H9 (cell line): ENCODE measurements at regions not wholly inside any gene's neighbourhood (a gene's known extent, or its start where the extent isn't known, plus 50 kb on each side); places are given as distances from the start of the nearest gene placed in this dataset.

Experiments
- DNase-seq: peaks from one replicate; pipeline ENCODE4 v3.0.0-alpha.2; 2017
- H2AFZ ChIP-seq: one replicate; pipeline ENCODE4 v1.6.1; 2013; ENCODE audit warnings: mild to moderate bottlenecking, low read length, control low read depth, moderate library complexity
- H2AK5ac ChIP-seq: 2 replicates; pipeline ENCODE4 v1.6.1; 2013; ENCODE audit warnings: low read length, control low read depth, mixed read lengths; ENCODE audit not compliant: insufficient read length
- H2BK120ac ChIP-seq: one replicate; pipeline ENCODE4 v1.6.1; 2013; ENCODE audit warnings: low read depth, mild to moderate bottlenecking, low read length, control low read depth, inconsistent platforms; ENCODE audit not compliant: poor library complexity, severe bottlenecking
- H2BK12ac ChIP-seq: 2 replicates; pipeline ENCODE4 v1.6.1; 2013; ENCODE audit warnings: low read length, control low read depth, mixed read lengths, low read depth; ENCODE audit not compliant: insufficient read length
- H2BK15ac ChIP-seq: 2 replicates; pipeline ENCODE4 v1.6.1; 2013; ENCODE audit warnings: low read depth, low read length, control low read depth
- H2BK20ac ChIP-seq: one replicate; pipeline ENCODE4 v1.6.1; 2013; ENCODE audit warnings: low read depth, mild to moderate bottlenecking, low read length, control low read depth, inconsistent platforms; ENCODE audit not compliant: poor library complexity, severe bottlenecking
- H2BK5ac ChIP-seq: 2 replicates; pipeline ENCODE4 v1.6.1; 2013; ENCODE audit warnings: low read length, control low read depth, mixed read lengths; ENCODE audit not compliant: insufficient read length
- H3K14ac ChIP-seq: 2 replicates; pipeline ENCODE4 v1.6.1; 2013; ENCODE audit warnings: low read length, control low read depth; ENCODE audit not compliant: insufficient read depth
- H3K18ac ChIP-seq: 2 replicates; pipeline ENCODE4 v1.6.1; 2013; ENCODE audit warnings: low read depth, mild to moderate bottlenecking, mixed read lengths, low read length, control low read depth; ENCODE audit not compliant: insufficient read length
- H3K23ac ChIP-seq: 2 replicates; pipeline ENCODE4 v1.6.1; 2013; ENCODE audit warnings: low read length, control low read depth, mixed read lengths, low read depth; ENCODE audit not compliant: insufficient read length
- H3K23me2 ChIP-seq: 2 replicates; pipeline ENCODE4 v1.6.1; 2013; ENCODE audit warnings: low read depth, mild to moderate bottlenecking, mixed read lengths, low read length, control low read depth; ENCODE audit not compliant: insufficient read length, poor library complexity, severe bottlenecking
- H3K27ac ChIP-seq: 2 replicates; pipeline ENCODE4 v1.5.1; 2013; ENCODE audit warnings: low read length, control low read depth, mixed read lengths, low read depth; ENCODE audit not compliant: insufficient read length
- H3K27me3 ChIP-seq: 2 replicates; pipeline ENCODE4 v1.6.1; 2013; ENCODE audit warnings: low read length, control low read depth, inconsistent platforms; ENCODE audit not compliant: insufficient read depth
- H3K4ac ChIP-seq: 2 replicates; pipeline ENCODE4 v1.6.1; 2013; ENCODE audit warnings: low read depth, mild to moderate bottlenecking, control low read depth, inconsistent platforms, low read length, moderate library complexity
- H3K4me1 ChIP-seq: 2 replicates; pipeline ENCODE4 v1.6.1; 2013; ENCODE audit warnings: low read length, control low read depth, inconsistent platforms; ENCODE audit not compliant: insufficient read depth
- H3K4me2 ChIP-seq: 2 replicates; pipeline ENCODE4 v1.6.1; 2013; ENCODE audit warnings: low read length, control low read depth, mixed read lengths; ENCODE audit not compliant: insufficient read length, insufficient read depth
- H3K56ac ChIP-seq: 2 replicates; pipeline ENCODE4 v1.6.1; 2013; ENCODE audit warnings: low read depth, mild to moderate bottlenecking, mixed read lengths, low read length, control low read depth; ENCODE audit not compliant: insufficient read length
- H3K79me1 ChIP-seq: 2 replicates; pipeline ENCODE4 v1.6.1; 2013; ENCODE audit warnings: low read depth, mild to moderate bottlenecking, moderate library complexity, low read length, control low read depth, inconsistent platforms; ENCODE audit not compliant: insufficient read depth, poor library complexity, severe bottlenecking
- H3K79me2 ChIP-seq: 2 replicates; pipeline ENCODE4 v1.6.1; 2013; ENCODE audit warnings: low read length, control low read depth, inconsistent platforms; ENCODE audit not compliant: insufficient read depth
- H3K9ac ChIP-seq: 2 replicates; pipeline ENCODE4 v1.6.1; 2013; ENCODE audit warnings: low read length, control low read depth, mixed read lengths; ENCODE audit not compliant: insufficient read length; ENCODE audit errors: extremely low read depth
- H3K9me3 ChIP-seq: one replicate; pipeline ENCODE4 v1.6.1; 2013; ENCODE audit warnings: low read depth, low read length, inconsistent platforms; ENCODE audit not compliant: control insufficient read depth
- H3T11ph ChIP-seq: one replicate; pipeline ENCODE4 v1.6.1; 2013; ENCODE audit warnings: mild to moderate bottlenecking, low read length, control low read depth, inconsistent platforms
- H4K20me1 ChIP-seq: one replicate; pipeline ENCODE4 v1.6.1; 2013; ENCODE audit not compliant: control insufficient read depth, insufficient read length, insufficient read depth
- H4K5ac ChIP-seq: 2 replicates; pipeline ENCODE4 v1.6.1; 2013; ENCODE audit warnings: low read depth, mild to moderate bottlenecking, mixed read lengths, low read length, control low read depth; ENCODE audit not compliant: insufficient read length
- H4K8ac ChIP-seq: replicated peaks from 2 replicates; pipeline ENCODE4 v1.6.1; 2013; ENCODE audit warnings: low read length, control low read depth, mixed read lengths, low read depth; ENCODE audit not compliant: insufficient read length
- H4K91ac ChIP-seq: 2 replicates; pipeline ENCODE4 v1.6.1; 2013; ENCODE audit warnings: low read depth, mild to moderate bottlenecking, moderate library complexity, mixed read lengths, low read length, control low read depth; ENCODE audit not compliant: insufficient read length
- H3K27ac Mint-ChIP-seq, 3 experiments: 2 replicates in 2 of 3; 3 replicates in 1 of 3; pipeline ENCODE4 v1.8.0; 2020 to 2021; ENCODE audit warnings: mixed read lengths in 3 of 3, mild to moderate bottlenecking in 1 of 3, moderate library complexity in 1 of 3
- H3K27me3 Mint-ChIP-seq: 2 replicates; pipeline ENCODE4 v1.8.0; 2021; ENCODE audit warnings: low read depth, mild to moderate bottlenecking, moderate library complexity, mixed read lengths
- H3K36me3 Mint-ChIP-seq, 3 experiments: 2 replicates in 2 of 3; 3 replicates in 1 of 3; pipeline ENCODE4 v1.8.0; 2020 to 2021; ENCODE audit warnings: low read depth in 3 of 3, mixed read lengths in 3 of 3; ENCODE audit not compliant: insufficient read depth in 1 of 3
- H3K4me1 Mint-ChIP-seq, 2 experiments: 2 replicates each; pipeline ENCODE4 v1.8.0; 2020; ENCODE audit warnings: mixed read lengths in 2 of 2
- H3K4me3 Mint-ChIP-seq, 2 experiments: 2 replicates in 1 of 2; 3 replicates in 1 of 2; pipeline ENCODE4 v1.8.0; 2020 to 2021; ENCODE audit warnings: mild to moderate bottlenecking in 2 of 2, mixed read lengths in 2 of 2, moderate library complexity in 1 of 2
- H3K9me3 Mint-ChIP-seq, 2 experiments: 2 replicates in 1 of 2; 3 replicates in 1 of 2; pipeline ENCODE4 v1.8.0; 2020; ENCODE audit warnings: mild to moderate bottlenecking in 2 of 2, mixed read lengths in 2 of 2, moderate library complexity in 1 of 2
- CTCF ChIP-seq: fragments of 200-600 bp; sonication (generic); conservative IDR thresholded peaks from 3 replicates; pipeline ENCODE4 v1.8.0; 2021; ENCODE audit warnings: antibody characterized with exemption, mild to moderate bottlenecking
- WGBS: extraction: QIAGEN DNeasy Blood & Tissue Kit; methylation state at CpG from one replicate; pipeline ENCODE4 v1.1.7; 2013; ENCODE audit warnings: missing lambda C conversion rate, low lambda C conversion rate, mixed read lengths; ENCODE audit not compliant: insufficient read length; ENCODE audit errors: extremely low coverage; 5-methylcytosine and 5-hydroxymethylcytosine counted together

GRCh38 chr11:115663790-115664189 is 159.6 kb upstream of the CADM1 start:
- Mint-ChIP-seq H3K36me3 (no peaks in the 10 kb centered on the region), H3K4me1 (peaks cover 14 to 18% of the 10 kb centered on the region in 2 experiments), H3K27me3 (peaks cover 71% of the 10 kb centered on the region), H3K4me3 (no peak overlapping the region), H3K27ac (no peak overlapping the region), H3K9me3 (no peaks in the 10 kb centered on the region)
- Histone ChIP-seq H3K23ac (no peak overlapping the region), H3T11ph (no peak overlapping the region), H3K79me1 (no peaks in the 10 kb centered on the region), H3K14ac (no peak overlapping the region), H4K8ac (no peak overlapping the region), H2BK5ac (no peak overlapping the region), H3K23me2 (peaks cover 12% of the 10 kb centered on the region), H2AFZ (no peak overlapping the region), H3K18ac (no peak overlapping the region), H3K27ac (no peak overlapping the region), H2BK15ac (no peak overlapping the region), H4K20me1 (no peaks in the 10 kb centered on the region), H3K56ac (no peak overlapping the region), H2BK120ac (no peak overlapping the region), H3K4me2 (no peak overlapping the region), H3K27me3 (peaks cover 21% of the 10 kb centered on the region; the same call in 1 of the 2 replicates), H2BK12ac (no peak overlapping the region), H4K91ac (no peak overlapping the region), H3K4ac (no peak overlapping the region), H3K9me3 (no peaks in the 10 kb centered on the region), H4K5ac (no peak overlapping the region), H3K9ac (no peak overlapping the region), H3K79me2 (no peaks in the 10 kb centered on the region), H2BK20ac (no peak overlapping the region), H2AK5ac (no peak overlapping the region), H3K4me1 (no peaks in the 10 kb centered on the region)
- DNase-seq, result no peak
- no peak for TF ChIP-seq CTCF
- no CpG with 5 or more reads among the region's 6 CpGs for WGBS
